Upper lobe of right lung (tissue), 1 donor: ENCODE measurements at regions not wholly inside any gene's neighbourhood (a gene's known extent, or its start where the extent isn't known, plus 50 kb on each side); places are given as distances from the start of the nearest gene placed in this dataset.

Experiments used
- ATAC-seq: fragments of 200-7000 bp; cut with Tn5 transposase; one replicate; pipeline ENCODE4 v1.9.1; 2020; ENCODE audit warnings: mild to moderate bottlenecking, moderate library complexity
- DNase-seq: peaks from one replicate; pipeline ENCODE4 v3.0.0-alpha.2; 2020
- H3K27ac ChIP-seq: fragments of 200-600 bp; one replicate; pipeline ENCODE4 v1.8.0; 2022
- H3K27me3 ChIP-seq: fragments of 200-600 bp; one replicate; pipeline ENCODE4 v1.8.0; 2022; ENCODE audit warnings: mild to moderate bottlenecking
- H3K36me3 ChIP-seq: fragments of 200-600 bp; one replicate; pipeline ENCODE4 v1.8.0; 2022
- H3K4me1 ChIP-seq: fragments of 200-600 bp; one replicate; pipeline ENCODE4 v1.8.0; 2022
- H3K4me3 ChIP-seq: fragments of 200-600 bp; one replicate; pipeline ENCODE4 v1.8.0; 2022; ENCODE audit warnings: mild to moderate bottlenecking
- H3K9me3 ChIP-seq: fragments of 200-600 bp; one replicate; pipeline ENCODE4 v1.8.0; 2022
- CTCF ChIP-seq: fragments of 200-600 bp; IDR thresholded peaks from one replicate; pipeline ENCODE4 v1.8.0; 2022; ENCODE audit warnings: antibody characterized with exemption
- intact Hi-C: fragments of 100-400 bp; cut with DNase I; formaldehyde crosslinking; loops from one replicate; pipeline ENCODE4 v1.11.0; 2022
- donor health status: DM: no; HTN: yes; CAD: no; lungs with severe emphysema.

DNA sequence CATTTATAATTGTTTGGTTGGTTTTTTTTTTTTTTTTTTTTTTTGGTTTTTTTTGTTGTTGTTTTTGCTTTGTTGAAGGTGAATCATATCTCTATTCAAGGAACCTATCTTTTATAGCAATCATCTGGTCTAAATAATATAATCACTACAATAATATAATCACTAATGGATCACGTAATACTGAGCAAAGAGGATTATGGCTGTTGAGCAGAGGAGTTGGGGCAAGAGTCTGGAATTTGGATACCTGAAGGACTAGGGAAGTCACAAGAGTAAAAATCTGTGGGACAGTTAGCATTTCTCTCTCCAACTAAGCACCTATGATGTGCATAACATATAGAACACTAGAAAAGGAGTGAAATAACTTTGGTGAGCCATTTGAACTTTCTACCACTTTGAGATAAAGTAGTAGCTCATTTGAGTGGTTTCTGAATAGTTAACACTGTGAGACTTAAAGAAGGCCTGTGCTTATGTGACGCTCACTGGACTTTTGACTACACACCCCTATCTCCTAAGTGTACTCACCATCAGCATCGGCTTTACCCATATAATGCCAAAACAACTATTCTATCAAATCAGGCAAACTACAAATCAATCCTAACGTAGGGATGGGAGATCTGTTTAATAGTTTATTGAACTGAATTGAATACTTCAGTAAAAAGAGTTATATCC, 564.9 kb upstream of the TUSC1 start:
- DNase-seq (no peak), ATAC-seq (no peak)
- TF ChIP-seq CTCF, result no peak
- no peaks in the 10 kb centered on the region for H3K27me3 ChIP-seq
- intact Hi-C loops, result no loop called here
- no peak overlapping the region for H3K27ac ChIP-seq
- no peaks in the 10 kb centered on the region for H3K9me3 ChIP-seq
- H3K4me1 ChIP-seq, result no peaks in the 10 kb centered on the region
- no peak overlapping the region for H3K4me3 ChIP-seq
- no peaks in the 10 kb centered on the region for H3K36me3 ChIP-seq

DNA sequence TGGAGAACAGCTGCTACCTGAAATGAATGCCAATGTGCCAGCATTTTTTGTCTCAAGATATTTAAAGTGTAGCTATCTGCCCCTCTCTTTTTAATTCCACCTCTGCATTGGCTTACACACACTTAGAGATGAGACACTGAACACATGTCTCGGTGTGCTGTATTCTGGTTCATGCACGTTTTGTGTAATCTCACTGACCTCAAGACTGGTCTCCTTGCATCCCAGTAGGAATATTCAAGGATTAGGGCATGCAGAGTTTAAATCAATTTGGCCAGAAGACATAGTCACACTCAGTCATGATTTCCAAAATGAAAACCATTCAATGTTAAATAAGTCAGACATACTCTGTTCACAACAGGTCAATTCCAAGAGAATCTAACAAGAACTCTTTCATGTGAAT, 561.8 kb upstream of the TUSC1 start:
- no peak for TF ChIP-seq CTCF
- intact Hi-C loops, result no loop called here
- no peak for ATAC-seq
- Histone ChIP-seq H3K4me3 (no peak overlapping the region), H3K9me3 (no peaks in the 10 kb centered on the region), H3K36me3 (no peaks in the 10 kb centered on the region), H3K27me3 (no peaks in the 10 kb centered on the region), H3K4me1 (no peaks in the 10 kb centered on the region), H3K27ac (no peak overlapping the region)
- DNase-seq, result no peak

GRCh38 chr9:26237256-26237655, 559.0 kb upstream of the TUSC1 start:
- H3K36me3 ChIP-seq, result no peaks in the 10 kb centered on the region
- DNase-seq, result no peak
- H3K4me3 ChIP-seq, result no peak overlapping the region
- no peak for ATAC-seq
- no peaks in the 10 kb centered on the region for H3K27me3 ChIP-seq
- no peak overlapping the region for H3K27ac ChIP-seq
- no peaks in the 10 kb centered on the region for H3K9me3 ChIP-seq
- TF ChIP-seq CTCF, result no peak
- no peaks in the 10 kb centered on the region for H3K4me1 ChIP-seq
- intact Hi-C loops, result no loop called here

- no peak for TF ChIP-seq CTCF
- intact Hi-C loops, result no loop called here
- ATAC-seq, result no peak
- H3K27ac ChIP-seq, result no peak overlapping the region
- no peaks in the 10 kb centered on the region for H3K27me3 ChIP-seq
- H3K36me3 ChIP-seq, result no peaks in the 10 kb centered on the region
- H3K4me1 ChIP-seq, result no peaks in the 10 kb centered on the region
- no peak for DNase-seq
- H3K4me3 ChIP-seq, result no peak overlapping the region
- H3K9me3 ChIP-seq, result no peaks in the 10 kb centered on the region
Observed at GRCh38 chr9:26234865-26235264, 556.6 kb upstream of the TUSC1 start.

DNA sequence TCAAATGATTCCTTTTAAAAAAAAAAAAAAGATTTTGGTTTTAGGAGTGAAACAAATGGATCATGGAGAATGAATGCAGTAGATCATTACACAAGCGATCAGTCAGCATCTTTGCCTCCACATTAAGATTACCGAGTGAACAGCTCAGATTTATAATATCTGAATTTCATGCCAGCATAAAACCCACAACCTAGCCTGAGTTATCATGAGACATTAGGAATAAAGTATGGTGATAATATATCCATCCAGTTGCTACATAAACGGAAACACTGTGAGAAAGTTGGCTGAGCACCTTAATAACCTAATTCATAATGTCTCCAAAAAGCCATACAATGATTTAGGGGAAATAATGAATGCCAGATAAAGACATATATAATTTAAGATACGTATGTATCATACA, 553.1 kb upstream of the TUSC1 start:
- ATAC-seq, result no peak
- no peak for TF ChIP-seq CTCF
- no peak overlapping the region for H3K27ac ChIP-seq
- H3K36me3 ChIP-seq, result no peaks in the 10 kb centered on the region
- no peak for DNase-seq
- no peaks in the 10 kb centered on the region for H3K9me3 ChIP-seq
- intact Hi-C loops, result no loop called here
- H3K27me3 ChIP-seq, result no peaks in the 10 kb centered on the region
- no peaks in the 10 kb centered on the region for H3K4me1 ChIP-seq
- H3K4me3 ChIP-seq, result no peak overlapping the region
